Heart left ventricle (tissue), 13 donors: ENCODE measurements at regions not wholly inside any gene's neighbourhood (a gene's known extent, or its start where the extent isn't known, plus 50 kb on each side); places are given as distances from the start of the nearest gene placed in this dataset.

Source experiments
- CTCF ChIP-seq, 12 donors: fragments of 200-600 bp; sonication (generic) in 4 of 12; IDR thresholded peaks; one replicate each; pipeline versions ENCODE4 v1.5.0 to v1.8.0; 2018 to 2022; ENCODE audit warnings: antibody characterized with exemption in 12 of 12, mild to moderate bottlenecking in 5 of 12
- POLR2A ChIP-seq, 2 donors: fragments of 450-650 bp; IDR thresholded peaks; one replicate each; pipeline ENCODE4 v1.6.1; 2017; ENCODE audit warnings: antibody characterized with exemption in 2 of 2, mild to moderate bottlenecking in 2 of 2, moderate library complexity in 2 of 2
- donor health status: ischemic (EF 13 %, LVEDD 7.1; RV severe dilation, severe dysfunction).
- donor health status: DM: no; HTN: yes; CAD: no.
- donor health status: DM: no; HTN: no; CAD: no.
- donor health status: ischemic (EF 25% LVEDD 6.9; RV normal size, moderate dysfunction).
- donor health status: ischemic (EF 25% LVEDD 5.7; RV mildly dilated, moderate dysfunction).
- donor health status: ischemic (EF 35%, LVEDD 5.7; RV mildly dilated, moderate dysfunction).
- donor health status: nonischemic (EF 11% LVEDD 7.7; RV severe dilation, severe dysfunction).
- donor health status: DM: yes; HTN: yes; CAD: no.
- donor health status: PGD.
- donor health status: ischemic (EF 29% LVEDD 5.4; RV normal size, mild dysfunction).
- donor health status: nonischemic (EF 23%, LVEDD 6.1; RV moderate dilation, normal function).

DNA sequence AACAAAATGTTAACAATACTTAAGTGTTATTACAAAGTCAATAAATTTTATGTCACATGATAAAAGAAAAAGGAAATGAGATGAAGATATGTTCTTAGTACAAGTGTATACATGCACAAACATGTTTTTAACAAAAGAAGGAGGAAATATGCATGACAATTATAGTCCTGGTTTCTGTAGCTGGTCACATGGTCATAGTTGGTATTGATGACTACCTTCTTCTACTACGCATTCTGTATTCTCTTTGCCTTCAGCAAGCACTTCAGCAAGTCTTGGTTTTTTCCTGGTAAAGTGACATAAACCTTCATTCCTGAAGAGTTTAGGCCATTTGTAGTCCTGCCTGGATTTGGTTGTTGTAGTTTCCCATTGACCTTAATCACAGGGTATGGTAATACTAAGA is 121.3 kb upstream of the SYT4 start:
- TF ChIP-seq CTCF (IDR thresholded peaks at IDR 0.05) (no peak), POLR2A (IDR thresholded peaks at IDR 0.05) (no peak)
